Lower lobe of right lung (tissue), 2 donors: ENCODE measurements at regions not wholly inside any gene's neighbourhood (a gene's known extent, or its start where the extent isn't known, plus 50 kb on each side); places are given as distances from the start of the nearest gene placed in this dataset.
A peak's percentile ranks its signal among the peaks of the same experiment; 100 is the strongest.

ENCODE experiments used
- ATAC-seq, 2 donors: fragments of 200-7000 bp; cut with Tn5 transposase; one replicate each; pipeline ENCODE4 v1.9.1; 2020 to 2022; ENCODE audit warnings: mild to moderate bottlenecking in 2 of 2, moderate library complexity in 2 of 2
- DNase-seq: peaks from one replicate; pipeline ENCODE4 v3.0.0-alpha.2; 2020
- H3K27ac ChIP-seq: fragments of 200-600 bp; one replicate; pipeline ENCODE4 v1.8.0; 2022
- H3K27me3 ChIP-seq: fragments of 200-600 bp; one replicate; pipeline ENCODE4 v1.8.0; 2022; ENCODE audit warnings: low read depth
- H3K36me3 ChIP-seq: fragments of 200-600 bp; one replicate; pipeline ENCODE4 v1.8.0; 2022; ENCODE audit warnings: mild to moderate bottlenecking
- H3K4me1 ChIP-seq: fragments of 200-600 bp; one replicate; pipeline ENCODE4 v1.8.0; 2022
- H3K4me3 ChIP-seq: fragments of 200-600 bp; one replicate; pipeline ENCODE4 v1.8.0; 2022; ENCODE audit warnings: mild to moderate bottlenecking
- H3K9me3 ChIP-seq: fragments of 200-600 bp; one replicate; pipeline ENCODE4 v1.8.0; 2022
- intact Hi-C: fragments of 100-400 bp; cut with DNase I; formaldehyde crosslinking; loops from one replicate; pipeline ENCODE4 v1.11.0; 2022
- TF ChIP-seq, protein P1 (sequence below): fragments of 200-600 bp; IDR thresholded peaks from one replicate; pipeline ENCODE4 v1.8.0; 2022; ENCODE audit warnings: antibody characterized with exemption, mild to moderate bottlenecking
- donor health status: DM: no; HTN: yes; CAD: no; lungs with severe emphysema.

DNA sequence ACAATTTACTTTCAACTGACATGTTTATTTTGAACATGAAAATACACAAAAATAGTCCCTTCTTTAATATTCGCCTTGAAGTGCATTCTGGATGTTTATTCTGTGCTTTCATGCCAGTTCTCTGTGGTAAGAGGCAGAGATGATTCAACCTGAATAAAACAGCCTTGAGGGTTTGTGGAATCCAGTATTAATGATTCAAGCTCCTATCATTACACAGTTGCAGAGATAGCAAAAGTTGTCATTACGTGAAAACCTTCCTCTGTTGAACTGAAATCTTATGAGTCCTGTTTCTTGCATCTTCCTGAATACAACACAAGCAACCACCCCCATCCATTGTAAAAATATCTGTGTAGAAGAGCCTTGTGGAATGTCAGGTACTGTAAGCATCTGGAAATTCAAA is 142.3 kb upstream of the HTR2A start:
- Histone ChIP-seq H3K36me3 (no peaks in the 10 kb centered on the region), H3K9me3 (no peaks in the 10 kb centered on the region), H3K27me3 (no peaks in the 10 kb centered on the region), H3K4me3 (no peak overlapping the region), H3K4me1 (no peaks in the 10 kb centered on the region), H3K27ac (no peak overlapping the region)
- intact Hi-C loops: no loop called here
- TF ChIP-seq, protein P1, sequence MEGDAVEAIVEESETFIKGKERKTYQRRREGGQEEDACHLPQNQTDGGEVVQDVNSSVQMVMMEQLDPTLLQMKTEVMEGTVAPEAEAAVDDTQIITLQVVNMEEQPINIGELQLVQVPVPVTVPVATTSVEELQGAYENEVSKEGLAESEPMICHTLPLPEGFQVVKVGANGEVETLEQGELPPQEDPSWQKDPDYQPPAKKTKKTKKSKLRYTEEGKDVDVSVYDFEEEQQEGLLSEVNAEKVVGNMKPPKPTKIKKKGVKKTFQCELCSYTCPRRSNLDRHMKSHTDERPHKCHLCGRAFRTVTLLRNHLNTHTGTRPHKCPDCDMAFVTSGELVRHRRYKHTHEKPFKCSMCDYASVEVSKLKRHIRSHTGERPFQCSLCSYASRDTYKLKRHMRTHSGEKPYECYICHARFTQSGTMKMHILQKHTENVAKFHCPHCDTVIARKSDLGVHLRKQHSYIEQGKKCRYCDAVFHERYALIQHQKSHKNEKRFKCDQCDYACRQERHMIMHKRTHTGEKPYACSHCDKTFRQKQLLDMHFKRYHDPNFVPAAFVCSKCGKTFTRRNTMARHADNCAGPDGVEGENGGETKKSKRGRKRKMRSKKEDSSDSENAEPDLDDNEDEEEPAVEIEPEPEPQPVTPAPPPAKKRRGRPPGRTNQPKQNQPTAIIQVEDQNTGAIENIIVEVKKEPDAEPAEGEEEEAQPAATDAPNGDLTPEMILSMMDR: no peak
- no peak for ATAC-seq
- no peak for DNase-seq

DNA sequence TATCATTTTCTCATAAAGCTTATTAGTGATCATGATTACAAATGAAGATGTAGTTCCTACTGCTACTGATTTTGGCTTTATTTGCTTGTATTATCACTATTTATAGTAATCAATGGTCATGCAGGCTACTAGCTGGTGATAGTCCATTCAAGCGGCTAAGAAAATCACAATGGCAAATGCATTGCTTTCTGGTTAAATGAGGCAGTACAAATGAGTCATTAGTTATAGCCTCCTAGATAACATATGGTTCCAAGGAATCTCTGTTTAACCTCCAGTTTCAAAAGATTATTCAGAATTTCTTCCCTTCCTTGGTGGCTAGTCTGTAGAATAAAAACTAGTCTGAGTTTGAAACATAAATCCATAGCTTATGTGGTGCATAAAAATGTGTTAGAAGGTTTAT is 141.3 kb upstream of the HTR2A start:
- Histone ChIP-seq H3K9me3 (no peaks in the 10 kb centered on the region), H3K27me3 (no peaks in the 10 kb centered on the region), H3K4me3 (no peak overlapping the region), H3K4me1 (no peaks in the 10 kb centered on the region), H3K36me3 (no peaks in the 10 kb centered on the region), H3K27ac (no peak overlapping the region)
- ATAC-seq: no peak
- intact Hi-C loops: no loop called here
- TF ChIP-seq, protein P1: no peak
- no peak for DNase-seq

DNA sequence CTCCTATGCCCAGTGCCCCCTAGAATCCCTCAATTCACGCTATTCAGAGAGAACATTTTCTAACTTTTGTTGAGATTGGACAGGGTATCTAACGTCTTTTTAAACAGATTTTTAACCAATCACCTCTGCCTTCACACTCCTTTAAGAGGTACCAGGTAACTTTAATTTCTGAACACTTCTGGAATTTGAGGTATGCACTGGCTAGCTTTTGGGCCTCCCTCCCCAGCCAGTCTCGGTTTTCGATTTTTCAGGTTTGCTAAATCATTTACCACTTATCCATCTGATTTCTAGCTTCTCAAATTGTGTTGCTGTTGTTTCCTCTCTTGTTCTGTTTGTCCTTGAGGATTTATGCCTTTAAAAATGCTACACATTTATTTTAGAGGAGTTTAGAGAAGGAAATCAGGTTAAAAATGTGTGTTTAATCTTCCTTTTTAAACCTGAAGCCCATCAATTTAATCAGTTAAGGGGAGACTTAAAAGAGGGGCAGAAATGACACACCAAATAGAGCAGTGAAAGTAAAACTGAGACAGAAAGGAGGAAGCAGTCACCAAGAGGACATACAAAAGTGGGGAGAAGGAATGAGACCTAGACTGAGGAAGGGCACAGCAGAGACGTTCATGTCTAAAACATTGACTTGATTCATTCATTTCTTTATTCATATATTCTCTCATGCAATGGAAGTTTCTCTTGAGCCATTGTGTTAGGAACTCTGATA is 139.6 kb upstream of the HTR2A start:
- Histone ChIP-seq H3K9me3 (no peaks in the 10 kb centered on the region), H3K36me3 (no peaks in the 10 kb centered on the region), H3K4me3 (no peak overlapping the region), H3K4me1 (no peaks in the 10 kb centered on the region), H3K27ac (no peak overlapping the region), H3K27me3 (no peaks in the 10 kb centered on the region)
- TF ChIP-seq, protein P1: no peak
- DNase-seq (no peak), ATAC-seq (peak in 1 of 2 donors; percentile 62)
- intact Hi-C loops: no loop called here

DNA sequence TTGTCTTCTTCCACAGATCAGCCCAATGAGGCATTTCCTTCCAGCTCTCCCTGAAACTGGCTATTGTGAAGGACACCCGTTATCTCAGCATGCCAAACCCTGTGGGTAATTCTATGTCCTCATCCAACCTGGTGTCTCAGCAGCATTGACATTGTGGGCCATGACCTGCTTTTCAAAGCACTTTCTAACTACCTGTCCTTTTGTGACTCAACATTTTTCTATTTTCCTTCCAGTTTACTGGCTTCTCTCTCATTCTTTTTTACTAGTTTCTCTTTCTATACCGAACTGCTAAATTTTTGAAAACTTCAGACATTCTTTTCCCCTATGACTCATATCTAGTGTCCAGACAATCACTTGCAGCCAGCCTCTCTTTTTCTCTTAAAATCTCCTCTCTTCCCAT is 136.4 kb upstream of the HTR2A start:
- H3K27me3 ChIP-seq: no peaks in the 10 kb centered on the region
- H3K4me1 ChIP-seq: no peaks in the 10 kb centered on the region
- DNase-seq (no peak), ATAC-seq (no peak)
- H3K9me3 ChIP-seq: no peaks in the 10 kb centered on the region
- no peak overlapping the region for H3K4me3 ChIP-seq
- TF ChIP-seq, protein P1: no peak
- intact Hi-C loops: no loop called here
- no peaks in the 10 kb centered on the region for H3K36me3 ChIP-seq
- H3K27ac ChIP-seq: no peak overlapping the region

DNA sequence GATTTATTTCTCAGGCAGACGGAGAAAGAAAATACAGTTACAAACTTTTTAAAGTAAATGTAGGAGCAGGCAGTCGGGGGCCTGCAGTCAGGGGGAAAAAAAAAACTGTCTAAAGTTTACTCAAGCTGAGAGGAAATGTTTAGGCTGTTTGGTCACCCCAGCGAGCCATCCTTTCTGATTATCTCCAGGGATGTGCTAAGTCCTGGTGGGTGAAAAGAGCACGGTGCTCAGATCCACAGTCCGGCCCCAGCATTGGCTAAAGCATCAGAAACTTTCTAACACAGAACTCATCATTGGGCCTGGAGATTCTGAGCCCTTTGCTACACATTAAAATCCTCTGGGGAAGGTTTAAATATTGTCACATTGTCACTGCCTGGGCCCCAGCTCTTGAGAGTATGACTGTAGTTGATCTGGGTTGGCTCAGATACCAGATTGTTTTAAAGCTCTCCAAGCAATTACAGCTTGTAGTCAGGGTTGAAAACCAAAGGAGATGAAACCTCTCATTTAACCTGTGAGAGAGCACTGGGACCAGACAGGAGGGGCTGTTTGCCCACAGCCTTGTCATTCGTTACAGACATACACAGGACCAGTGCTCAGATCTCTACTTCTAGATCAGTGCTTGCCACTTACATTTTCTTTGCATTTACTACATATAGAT is 131.1 kb upstream of the HTR2A start:
- Histone ChIP-seq H3K4me3 (no peak overlapping the region), H3K27me3 (no peaks in the 10 kb centered on the region), H3K36me3 (no peaks in the 10 kb centered on the region), H3K9me3 (no peaks in the 10 kb centered on the region), H3K27ac (no peak overlapping the region), H3K4me1 (no peaks in the 10 kb centered on the region)
- no peak for DNase-seq
- no peak for ATAC-seq
- TF ChIP-seq, protein P1: no peak
- intact Hi-C loops: no loop called here
